ENCODE measurements at regions not wholly inside any gene's neighbourhood (a gene's known extent, or its start where the extent isn't known, plus 50 kb on each side); places are given as distances from the start of the nearest gene placed in this dataset.

DNA sequence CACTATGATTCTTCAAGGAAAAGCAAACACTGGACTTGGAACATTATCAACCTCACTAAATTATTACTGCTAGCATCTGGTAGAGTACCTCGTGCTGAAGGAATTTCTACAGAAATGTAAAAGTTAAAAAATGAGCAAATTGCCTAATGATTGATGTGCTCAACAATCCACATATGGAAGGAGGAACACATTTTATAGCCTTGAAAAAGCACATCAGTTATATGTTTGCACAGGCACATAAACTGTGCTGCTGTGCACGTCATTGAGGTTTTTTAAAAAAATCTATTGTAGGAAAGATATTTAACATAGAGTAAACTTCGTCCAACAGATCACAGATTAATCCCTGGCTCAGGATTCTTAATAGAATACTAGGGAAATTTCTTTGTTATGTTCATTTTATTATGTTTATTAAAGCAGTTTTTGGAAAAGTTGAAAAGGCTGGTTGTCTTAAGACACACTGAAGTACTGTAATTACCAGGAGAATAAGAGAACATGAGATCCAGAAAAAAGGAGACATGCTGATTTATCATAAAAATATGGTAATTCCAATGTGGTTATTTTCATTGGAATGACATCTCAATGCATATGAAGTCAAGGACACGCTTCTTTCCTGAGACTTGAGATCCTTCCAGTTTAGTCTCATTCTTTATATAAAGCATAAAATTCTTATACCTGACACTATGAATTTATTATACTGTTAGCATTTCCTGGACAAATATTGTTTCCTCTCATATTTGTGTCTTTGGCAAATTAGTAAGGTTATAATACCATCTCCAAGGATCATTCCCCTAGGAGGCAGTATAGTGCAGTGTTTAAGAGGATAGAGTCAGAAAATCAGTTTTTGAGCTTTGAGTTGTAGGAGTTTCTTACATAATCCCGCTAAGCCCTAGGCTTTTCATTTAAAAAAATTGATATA, 511.1 kb downstream of the TENT5A start:
- DNase-seq: peak; percentile 4 to 39

DNA sequence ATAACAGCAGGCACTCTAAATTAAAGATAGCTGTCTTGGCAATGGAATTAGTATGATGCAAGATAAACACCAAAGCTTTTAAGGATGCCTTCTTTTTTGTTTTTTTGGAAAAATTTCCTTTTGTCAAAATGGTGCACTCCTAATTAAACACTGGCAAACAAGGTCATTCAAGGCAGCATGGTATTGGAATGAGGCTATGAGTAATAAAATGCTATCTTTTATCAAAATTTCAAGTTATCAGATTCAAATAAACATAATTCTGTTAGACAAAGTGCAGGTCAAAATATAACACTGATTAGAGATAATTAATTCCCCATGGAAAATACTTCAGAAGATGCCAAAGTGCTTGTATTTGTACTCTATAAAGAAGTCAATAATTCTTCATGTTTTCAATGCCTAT, 514.1 kb downstream of the TENT5A start:
- Histone ChIP-seq H3K27me3 (ENCODE audit: control insufficient read depth in 3 of 3, insufficient read depth in 3 of 3, low read length in 3 of 3) (no peaks in the 10 kb centered on the region), H3K27ac (ENCODE audit: low read depth in 1 of 3, low read length in 2 of 3) (no peak overlapping the region), H3K9me3 (ENCODE audit: control insufficient read depth in 2 of 2, insufficient read depth in 1 of 2, low read depth in 1 of 2, low read length in 1 of 2) (no peaks in the 10 kb centered on the region), H3K36me3 (ENCODE audit: control insufficient read depth in 3 of 3, insufficient read depth in 2 of 3, low read depth in 1 of 3, low read length in 3 of 3) (no peaks in the 10 kb centered on the region), H3K4me1 (ENCODE audit: control insufficient read depth in 3 of 3, insufficient read depth in 2 of 3, low read depth in 1 of 3, low read length in 2 of 3) (no peaks in the 10 kb centered on the region), H3K4me3 (ENCODE audit: low read depth in 1 of 3, low read length in 3 of 3) (no peak overlapping the region)
- FAIRE-seq: no peak
- DNase-seq: no peak

More for the DNA sequence above, 511.1 kb downstream of the TENT5A start:
- Histone ChIP-seq H3K9me3 (ENCODE audit: control insufficient read depth in 2 of 2, insufficient read depth in 1 of 2, low read depth in 1 of 2, low read length in 1 of 2) (no peaks in the 10 kb centered on the region), H3K4me3 (ENCODE audit: low read depth in 1 of 3, low read length in 3 of 3) (no peak overlapping the region), H3K27me3 (ENCODE audit: control insufficient read depth in 3 of 3, insufficient read depth in 3 of 3, low read length in 3 of 3) (no peaks in the 10 kb centered on the region), H3K27ac (ENCODE audit: low read depth in 1 of 3, low read length in 2 of 3) (no peak overlapping the region), H3K4me1 (ENCODE audit: control insufficient read depth in 3 of 3, insufficient read depth in 2 of 3, low read depth in 1 of 3, low read length in 2 of 3) (no peaks in the 10 kb centered on the region), H3K36me3 (ENCODE audit: control insufficient read depth in 3 of 3, insufficient read depth in 2 of 3, low read depth in 1 of 3, low read length in 3 of 3) (no peaks in the 10 kb centered on the region)
- FAIRE-seq: no peak
- WGBS, 3 donors: 18 to 32% (median 21%) methylated on average over 5 of the region's 5 CpGs

DNA sequence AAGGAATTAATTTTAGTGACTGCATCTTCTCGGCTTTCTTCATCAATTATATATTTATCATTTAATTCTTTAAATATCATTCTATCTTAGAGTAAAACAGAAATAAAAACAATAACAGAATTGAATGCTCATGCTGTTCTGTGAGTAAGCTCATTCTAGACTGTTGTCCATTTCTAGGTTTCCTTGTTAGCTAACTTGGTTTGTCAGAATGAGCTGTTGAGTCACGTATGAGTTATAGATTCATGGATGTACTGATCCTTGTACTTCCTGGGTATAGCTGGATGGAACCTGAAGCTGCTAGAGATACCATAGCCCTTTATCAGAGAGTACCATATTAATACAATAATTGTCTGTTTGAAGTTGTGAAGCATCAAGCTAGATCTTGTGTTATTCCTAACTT, 515.3 kb downstream of the TENT5A start:
- 87 to 95% (median 92%) methylated on average over 2 of the region's 2 CpGs for WGBS, 3 donors
- DNase-seq (no peak), FAIRE-seq (no peak)
- Histone ChIP-seq H3K36me3 (ENCODE audit: control insufficient read depth in 3 of 3, insufficient read depth in 2 of 3, low read depth in 1 of 3, low read length in 3 of 3) (no peaks in the 10 kb centered on the region), H3K4me3 (ENCODE audit: low read depth in 1 of 3, low read length in 3 of 3) (no peak overlapping the region), H3K27me3 (ENCODE audit: control insufficient read depth in 3 of 3, insufficient read depth in 3 of 3, low read length in 3 of 3) (no peaks in the 10 kb centered on the region), H3K9me3 (ENCODE audit: control insufficient read depth in 2 of 2, insufficient read depth in 1 of 2, low read depth in 1 of 2, low read length in 1 of 2) (no peaks in the 10 kb centered on the region), H3K27ac (ENCODE audit: low read depth in 1 of 3, low read length in 2 of 3) (no peak overlapping the region), H3K4me1 (ENCODE audit: control insufficient read depth in 3 of 3, insufficient read depth in 2 of 3, low read depth in 1 of 3, low read length in 2 of 3) (no peaks in the 10 kb centered on the region)

DNA sequence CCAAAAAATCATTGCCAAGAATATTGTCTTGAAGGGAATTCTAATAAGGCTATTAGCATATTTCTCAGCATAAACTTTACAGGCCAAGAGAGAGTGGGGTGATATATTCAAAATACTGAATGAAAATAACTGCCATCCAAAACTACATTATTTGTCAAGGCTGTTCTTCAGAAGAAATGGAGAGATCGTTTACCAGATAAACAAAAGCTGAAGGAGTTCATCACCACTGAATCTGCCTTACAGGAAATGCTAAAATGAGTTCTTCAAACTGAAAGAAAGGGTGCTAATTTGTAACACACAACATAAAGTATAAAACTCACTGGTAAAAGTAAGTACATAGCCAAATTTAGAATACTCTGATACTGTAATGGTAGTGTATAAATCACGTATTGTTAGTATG, 517.0 kb downstream of the TENT5A start:
- Histone ChIP-seq H3K27ac (ENCODE audit: low read depth in 1 of 3, low read length in 2 of 3) (no peak overlapping the region), H3K27me3 (ENCODE audit: control insufficient read depth in 3 of 3, insufficient read depth in 3 of 3, low read length in 3 of 3) (no peaks in the 10 kb centered on the region), H3K4me1 (ENCODE audit: control insufficient read depth in 3 of 3, insufficient read depth in 2 of 3, low read depth in 1 of 3, low read length in 2 of 3) (no peaks in the 10 kb centered on the region), H3K36me3 (ENCODE audit: control insufficient read depth in 3 of 3, insufficient read depth in 2 of 3, low read depth in 1 of 3, low read length in 3 of 3) (no peaks in the 10 kb centered on the region), H3K4me3 (ENCODE audit: low read depth in 1 of 3, low read length in 3 of 3) (no peak overlapping the region), H3K9me3 (ENCODE audit: control insufficient read depth in 2 of 2, insufficient read depth in 1 of 2, low read depth in 1 of 2, low read length in 1 of 2) (no peaks in the 10 kb centered on the region)
- FAIRE-seq (no peak), DNase-seq (no peak)
- 60 to 66% (median 66%) methylated on average over 2 of the region's 2 CpGs for WGBS, 3 donors

DNA sequence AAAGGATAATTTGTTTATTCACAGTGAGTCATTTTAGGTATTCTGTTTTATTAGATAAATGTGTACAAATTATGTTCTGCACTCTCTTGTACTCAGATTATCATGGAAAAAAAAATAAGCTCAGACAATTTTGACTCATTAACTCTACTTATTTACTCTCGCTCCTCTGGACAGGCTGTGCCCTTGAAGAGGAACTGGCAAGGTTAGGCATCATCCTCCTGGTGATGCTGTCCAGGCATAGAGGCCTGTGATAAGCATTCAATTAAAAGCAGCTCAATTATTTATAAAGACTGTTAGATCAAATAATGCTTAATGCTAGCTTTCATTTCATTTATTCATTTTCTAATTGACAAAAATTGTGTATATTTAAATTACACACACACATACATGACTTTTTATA, 518.5 kb downstream of the TENT5A start:
- 59 to 67% (median 63%) methylated on average over 1 of the region's 1 CpG for WGBS, 3 donors
- DNase-seq: no peak

DNA sequence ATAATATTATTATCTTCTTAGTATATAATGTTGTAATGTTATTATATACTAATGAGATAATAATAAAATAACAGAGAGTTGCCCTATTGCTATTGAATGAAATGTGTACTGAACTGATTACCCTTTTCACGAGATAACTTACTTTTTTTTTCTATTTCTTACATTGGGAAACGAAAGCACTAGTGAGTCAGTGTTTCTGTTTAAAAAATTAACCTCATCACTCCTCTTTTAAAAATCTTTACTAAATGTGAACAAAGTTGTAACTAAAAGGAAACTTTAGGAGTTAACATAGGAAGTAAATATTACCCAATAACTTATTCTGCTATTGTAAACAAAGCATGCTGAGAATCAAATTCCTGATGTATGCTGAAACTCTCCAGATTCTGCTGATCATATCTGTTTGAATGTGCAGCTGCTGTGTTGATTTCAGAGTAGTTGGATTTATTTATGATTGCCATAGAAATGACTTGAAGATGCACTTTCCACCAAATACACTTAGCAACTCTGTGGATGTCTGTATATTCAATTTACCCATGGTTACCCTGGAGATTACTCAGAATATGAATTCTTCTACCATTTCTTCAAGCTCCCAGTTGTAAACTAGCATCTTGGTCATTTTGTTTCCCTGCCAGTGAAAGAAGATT, 523.4 kb downstream of the TENT5A start:
- H3K9me3 ChIP-seq (ENCODE audit: control insufficient read depth in 2 of 2, insufficient read depth in 1 of 2, low read depth in 1 of 2, low read length in 1 of 2): no peaks in the 10 kb centered on the region
- DNase-seq (peak in 1 of 2 donors; percentile 4), FAIRE-seq (no peak)
- H3K36me3 ChIP-seq (ENCODE audit: control insufficient read depth in 3 of 3, insufficient read depth in 2 of 3, low read depth in 1 of 3, low read length in 3 of 3): no peaks in the 10 kb centered on the region
- WGBS, 3 donors: 13 to 25% (median 13%) methylated on average over 2 of the region's 2 CpGs
- no peaks in the 10 kb centered on the region for H3K4me1 ChIP-seq (ENCODE audit: control insufficient read depth in 3 of 3, insufficient read depth in 2 of 3, low read depth in 1 of 3, low read length in 2 of 3)
- H3K4me3 ChIP-seq (ENCODE audit: low read depth in 1 of 3, low read length in 3 of 3): no peak overlapping the region
- H3K27me3 ChIP-seq (ENCODE audit: control insufficient read depth in 3 of 3, insufficient read depth in 3 of 3, low read length in 3 of 3): no peaks in the 10 kb centered on the region
- H3K27ac ChIP-seq (ENCODE audit: low read depth in 1 of 3, low read length in 2 of 3): no peak overlapping the region

More for the DNA sequence above, 518.5 kb downstream of the TENT5A start:
- Histone ChIP-seq H3K4me1 (ENCODE audit: control insufficient read depth in 3 of 3, insufficient read depth in 2 of 3, low read depth in 1 of 3, low read length in 2 of 3) (no peaks in the 10 kb centered on the region), H3K4me3 (ENCODE audit: low read depth in 1 of 3, low read length in 3 of 3) (no peak overlapping the region), H3K27me3 (ENCODE audit: control insufficient read depth in 3 of 3, insufficient read depth in 3 of 3, low read length in 3 of 3) (no peaks in the 10 kb centered on the region), H3K9me3 (ENCODE audit: control insufficient read depth in 2 of 2, insufficient read depth in 1 of 2, low read depth in 1 of 2, low read length in 1 of 2) (no peaks in the 10 kb centered on the region), H3K36me3 (ENCODE audit: control insufficient read depth in 3 of 3, insufficient read depth in 2 of 3, low read depth in 1 of 3, low read length in 3 of 3) (no peaks in the 10 kb centered on the region), H3K27ac (ENCODE audit: low read depth in 1 of 3, low read length in 2 of 3) (no peak overlapping the region)
- no peak for FAIRE-seq

DNA sequence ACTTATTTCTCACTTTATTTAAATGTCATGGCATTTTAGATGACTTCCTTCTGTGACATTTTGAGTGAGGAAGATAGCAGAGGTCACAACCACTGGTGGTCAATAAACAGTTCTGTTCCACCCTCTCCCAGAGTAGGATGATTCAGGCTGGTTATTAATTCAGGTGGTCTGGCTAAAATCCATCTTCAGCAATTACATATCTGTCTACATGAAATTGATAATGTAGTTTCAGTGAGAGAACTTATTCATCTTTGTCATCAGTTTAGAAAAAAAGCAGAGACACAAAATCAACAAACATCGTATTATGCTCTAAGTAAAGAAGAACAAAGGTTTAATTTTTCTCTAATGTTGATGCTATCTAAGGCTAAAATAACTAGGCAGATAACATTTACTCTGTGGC, 525.5 kb downstream of the TENT5A start:
- no peak overlapping the region for H3K4me3 ChIP-seq (ENCODE audit: low read depth in 1 of 3, low read length in 3 of 3)

DNA sequence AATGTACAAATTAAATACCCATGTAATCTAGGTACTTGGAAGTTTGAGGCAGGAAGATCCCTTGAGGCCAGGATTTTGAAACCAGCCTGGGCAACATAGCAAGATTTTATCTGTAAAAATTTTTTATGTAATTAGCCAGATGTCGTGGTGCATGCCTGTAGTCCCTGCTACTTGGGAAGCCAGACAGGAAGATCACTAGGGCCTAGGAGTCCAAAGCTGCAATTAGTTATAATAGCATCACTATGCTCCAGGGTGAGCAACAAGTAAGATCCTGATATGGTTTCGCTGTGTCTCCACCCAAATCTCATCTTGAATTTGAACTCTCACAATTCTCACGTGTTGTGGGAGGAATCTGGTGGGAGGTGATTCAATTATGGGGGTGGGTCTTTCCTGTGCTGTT, 535.8 kb downstream of the TENT5A start:
- Histone ChIP-seq H3K27me3 (ENCODE audit: control insufficient read depth in 3 of 3, insufficient read depth in 3 of 3, low read length in 3 of 3) (no peaks in the 10 kb centered on the region), H3K4me1 (ENCODE audit: control insufficient read depth in 3 of 3, insufficient read depth in 2 of 3, low read depth in 1 of 3, low read length in 2 of 3) (no peaks in the 10 kb centered on the region), H3K4me3 (ENCODE audit: low read depth in 1 of 3, low read length in 3 of 3) (no peak overlapping the region), H3K36me3 (ENCODE audit: control insufficient read depth in 3 of 3, insufficient read depth in 2 of 3, low read depth in 1 of 3, low read length in 3 of 3) (no peaks in the 10 kb centered on the region), H3K27ac (ENCODE audit: low read depth in 1 of 3, low read length in 2 of 3) (no peak overlapping the region), H3K9me3 (ENCODE audit: control insufficient read depth in 2 of 2, insufficient read depth in 1 of 2, low read depth in 1 of 2, low read length in 1 of 2) (peaks cover 0 to 2% of the 10 kb centered on the region in 2 donors)
- DNase-seq (no peak), FAIRE-seq (no peak)
- WGBS, 3 donors: 70 to 75% (median 72%) methylated on average over 3 of the region's 3 CpGs

More for the DNA sequence above, 525.5 kb downstream of the TENT5A start:
- Histone ChIP-seq H3K9me3 (ENCODE audit: control insufficient read depth in 2 of 2, insufficient read depth in 1 of 2, low read depth in 1 of 2, low read length in 1 of 2) (no peaks in the 10 kb centered on the region), H3K4me1 (ENCODE audit: control insufficient read depth in 3 of 3, insufficient read depth in 2 of 3, low read depth in 1 of 3, low read length in 2 of 3) (no peaks in the 10 kb centered on the region), H3K27ac (ENCODE audit: low read depth in 1 of 3, low read length in 2 of 3) (no peak overlapping the region), H3K36me3 (ENCODE audit: control insufficient read depth in 3 of 3, insufficient read depth in 2 of 3, low read depth in 1 of 3, low read length in 3 of 3) (no peaks in the 10 kb centered on the region), H3K27me3 (ENCODE audit: control insufficient read depth in 3 of 3, insufficient read depth in 3 of 3, low read length in 3 of 3) (no peaks in the 10 kb centered on the region)
- WGBS, 3 donors: 71 to 84% (median 76%) methylated on average over 1 of the region's 1 CpG
- FAIRE-seq (no peak), DNase-seq (no peak)
